ENCODE measurements at regions not wholly inside any gene's neighbourhood (a gene's known extent, or its start where the extent isn't known, plus 50 kb on each side); places are given as distances from the start of the nearest gene placed in this dataset.

DNA sequence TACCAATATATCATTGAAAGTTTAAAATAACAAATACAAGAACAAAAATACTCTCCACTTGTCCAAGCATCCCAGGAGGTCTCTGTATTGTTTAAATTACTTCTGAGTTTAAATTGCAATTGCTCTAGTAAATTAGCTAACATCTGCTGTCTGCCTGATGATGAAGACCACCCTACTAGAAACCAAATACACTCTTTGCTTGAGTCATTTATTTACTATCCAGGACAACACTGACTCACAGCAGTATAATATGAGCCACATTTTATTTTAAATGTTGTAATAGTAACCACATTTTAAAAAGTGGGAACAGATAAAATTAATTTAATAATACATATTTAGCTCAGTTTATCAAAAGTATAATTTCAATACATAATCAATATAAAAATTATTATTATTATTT is 62.9 kb upstream of the EEA1 start:
- Histone ChIP-seq H3K36me3 (ENCODE audit: low read depth) (no peaks in the 10 kb centered on the region), H3K4me3 (no peak overlapping the region), H3K4me1 (ENCODE audit: low read depth) (no peaks in the 10 kb centered on the region), H3K9me3 (no peaks in the 10 kb centered on the region)
- ATAC-seq (no peak), DNase-seq (no peak)
- intact Hi-C loops (cut with DNase I, micrococcal nuclease), result no loop called here
- TF ChIP-seq CTCF (IDR thresholded peaks at IDR 0.05), result no peak

DNA sequence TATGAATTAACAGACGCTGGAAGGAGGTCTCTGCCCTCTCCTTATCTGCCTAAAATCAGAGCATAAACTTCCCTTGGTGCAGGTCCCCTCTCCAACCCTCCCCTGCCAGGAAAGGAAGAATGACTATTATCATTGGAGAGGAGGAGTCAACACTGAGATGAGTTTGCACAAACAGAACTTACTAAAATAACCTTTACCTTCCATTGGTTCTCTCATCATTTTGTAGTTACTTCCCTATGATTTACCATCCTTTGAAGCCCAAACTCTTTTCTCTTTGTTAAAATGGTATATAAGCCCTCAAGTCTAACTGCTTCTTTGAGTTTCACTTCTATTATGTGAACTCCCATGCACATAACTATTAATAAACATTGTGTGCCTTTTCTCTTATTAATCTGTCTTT is 64.2 kb upstream of the EEA1 start:
- no peak for ATAC-seq
- H3K9me3 ChIP-seq, result no peaks in the 10 kb centered on the region
- intact Hi-C loops (cut with DNase I, micrococcal nuclease), result no loop called here
- no peak for DNase-seq
- H3K36me3 ChIP-seq (ENCODE audit: low read depth), result no peaks in the 10 kb centered on the region
- no peak for TF ChIP-seq CTCF (IDR thresholded peaks at IDR 0.05)
- no peaks in the 10 kb centered on the region for H3K4me1 ChIP-seq (ENCODE audit: low read depth)
- no peak overlapping the region for H3K4me3 ChIP-seq

- TF ChIP-seq CTCF (IDR thresholded peaks at IDR 0.05), result no peak
- no peaks in the 10 kb centered on the region for H3K4me1 ChIP-seq (ENCODE audit: low read depth)
- no peaks in the 10 kb centered on the region for H3K36me3 ChIP-seq (ENCODE audit: low read depth)
- DNase-seq (no peak), ATAC-seq (no peak)
- no peaks in the 10 kb centered on the region for H3K9me3 ChIP-seq
- intact Hi-C loops (cut with DNase I, micrococcal nuclease), result no loop called here
- no peak overlapping the region for H3K4me3 ChIP-seq
These were observed 66.3 kb upstream of the EEA1 start for GRCh38 chr12:92995258-92995903.

DNA sequence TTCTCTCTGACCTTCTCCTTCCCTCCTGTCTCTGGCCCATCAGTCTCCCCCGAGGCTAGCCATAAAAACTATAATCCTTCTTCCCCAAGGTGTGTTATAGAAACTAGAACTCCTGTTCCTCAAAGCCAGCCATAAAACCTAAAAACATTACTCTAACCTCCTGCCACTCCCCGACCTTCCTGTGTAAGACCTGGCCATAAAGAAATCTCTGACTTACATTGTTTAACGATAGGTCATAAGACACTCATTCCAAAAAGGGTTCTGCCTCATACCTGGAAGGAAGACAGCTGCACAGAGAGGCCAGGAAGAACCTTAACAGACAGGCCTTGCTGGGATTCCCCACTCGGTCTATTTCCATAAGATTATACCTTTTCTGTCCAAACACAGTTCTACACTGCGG is 70.9 kb upstream of the EEA1 start:
- intact Hi-C loops (cut with DNase I, micrococcal nuclease), result no loop called here
- H3K4me3 ChIP-seq, result no peak overlapping the region
- DNase-seq (peak in 1 of 3 donors; percentile 44), ATAC-seq (peak; percentile 97)
- H3K36me3 ChIP-seq (ENCODE audit: low read depth), result no peaks in the 10 kb centered on the region
- no peak for TF ChIP-seq CTCF (IDR thresholded peaks at IDR 0.05)
- no peaks in the 10 kb centered on the region for H3K4me1 ChIP-seq (ENCODE audit: low read depth)
- no peaks in the 10 kb centered on the region for H3K9me3 ChIP-seq

GRCh38 chr12:93001407-93001806 is 72.3 kb upstream of the EEA1 start:
- Histone ChIP-seq H3K9me3 (no peaks in the 10 kb centered on the region), H3K4me1 (ENCODE audit: low read depth) (no peaks in the 10 kb centered on the region), H3K4me3 (no peak overlapping the region), H3K36me3 (ENCODE audit: low read depth) (no peaks in the 10 kb centered on the region)
- no peak for TF ChIP-seq CTCF (IDR thresholded peaks at IDR 0.05)
- intact Hi-C loops (cut with DNase I, micrococcal nuclease), result no loop called here
- no peak for ATAC-seq
- DNase-seq, result no peak

Measured in mucosa of descending colon (tissue), 3 donors.